C4-2B (cell line): ENCODE measurements at regions not wholly inside any gene's neighbourhood (a gene's known extent, or its start where the extent isn't known, plus 50 kb on each side); places are given as distances from the start of the nearest gene placed in this dataset.

Source experiments
- CTCF ChIP-seq: fragments of 450-650 bp; conservative IDR thresholded peaks from 2 replicates; pipeline ENCODE4 v1.5.1; 2017; ENCODE audit warnings: mild to moderate bottlenecking
- ZFX ChIP-seq: fragments of 450-650 bp; IDR thresholded peaks from 2 replicates; pipeline ENCODE4 v1.6.1; 2017

GRCh38 chr3:102129760-102130608 lies 280.7 kb downstream of the NFKBIZ start:
- TF ChIP-seq CTCF = no peak
- no peak for TF ChIP-seq ZFX
